ENCODE measurements at regions not wholly inside any gene's neighbourhood (a gene's known extent, or its start where the extent isn't known, plus 50 kb on each side); places are given as distances from the start of the nearest gene placed in this dataset.
"Not testable (repeated sequence)": the region's sequence is repeated elsewhere in the genome, so short reads cannot be mapped to it uniquely, and the experiment has no call there.

DNA sequence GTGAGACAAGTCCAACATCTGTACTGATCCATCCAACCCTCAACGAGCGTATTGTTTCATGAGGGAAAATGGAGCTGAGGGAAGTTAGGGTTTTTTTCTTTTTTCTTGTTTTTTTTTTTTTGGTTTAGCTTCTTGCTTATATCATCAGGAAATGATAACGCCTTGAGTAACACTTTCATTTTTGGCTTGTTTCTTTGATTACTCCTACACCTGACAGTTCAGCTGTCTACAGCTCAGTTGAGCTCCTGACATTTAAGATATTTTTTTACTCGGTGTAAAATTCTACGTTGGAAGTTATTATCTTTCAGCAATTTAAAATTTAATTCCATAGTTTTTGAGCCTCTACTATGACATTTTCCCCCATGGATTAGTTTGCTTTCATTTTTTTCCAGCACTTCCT lies 691.0 kb upstream of the HTR2C start:
- DNase-seq = no peak

DNA sequence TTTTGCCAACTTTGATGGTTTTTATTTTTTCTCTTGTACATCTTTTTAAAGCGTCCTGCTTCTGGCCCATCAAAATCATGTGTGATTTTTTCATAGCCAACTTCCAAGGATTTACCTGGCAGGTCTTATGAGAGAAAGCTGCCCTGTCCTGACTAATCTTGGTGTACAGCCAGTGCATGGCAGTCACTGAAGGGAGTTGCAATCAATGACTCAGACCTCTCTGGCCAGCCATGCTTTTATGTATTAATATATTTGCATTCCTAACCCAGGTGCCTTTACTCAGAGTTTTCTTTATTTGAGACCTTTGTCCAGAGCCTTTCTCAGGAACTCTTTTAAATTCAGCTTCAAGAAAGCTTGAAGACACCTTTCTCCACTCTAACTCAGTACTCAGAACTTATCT lies 691.5 kb upstream of the HTR2C start:
- DNase-seq = no peak

- DNase-seq = no peak
Measured at GRCh38 chrX:113873056-113873455, 710.8 kb upstream of the HTR2C start.

DNA sequence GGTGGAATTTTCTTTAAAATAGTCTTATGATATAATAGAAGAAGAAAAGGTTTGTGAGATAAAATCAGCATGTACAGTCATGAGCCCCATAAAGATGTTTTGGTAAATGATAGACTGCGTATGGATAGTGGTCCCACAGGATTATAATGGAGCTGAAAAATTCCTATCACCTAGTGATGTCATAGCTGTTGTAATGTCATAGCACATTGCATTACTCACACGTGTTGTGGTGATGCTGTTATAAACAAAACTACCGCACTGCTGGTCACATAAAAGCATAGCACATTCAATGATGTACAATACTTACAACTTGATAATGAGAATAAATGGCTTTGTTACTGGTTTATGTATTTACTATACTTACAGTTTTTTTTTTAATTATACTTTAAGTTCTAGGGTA lies 715.2 kb upstream of the HTR2C start:
- DNase-seq = no peak

DNA sequence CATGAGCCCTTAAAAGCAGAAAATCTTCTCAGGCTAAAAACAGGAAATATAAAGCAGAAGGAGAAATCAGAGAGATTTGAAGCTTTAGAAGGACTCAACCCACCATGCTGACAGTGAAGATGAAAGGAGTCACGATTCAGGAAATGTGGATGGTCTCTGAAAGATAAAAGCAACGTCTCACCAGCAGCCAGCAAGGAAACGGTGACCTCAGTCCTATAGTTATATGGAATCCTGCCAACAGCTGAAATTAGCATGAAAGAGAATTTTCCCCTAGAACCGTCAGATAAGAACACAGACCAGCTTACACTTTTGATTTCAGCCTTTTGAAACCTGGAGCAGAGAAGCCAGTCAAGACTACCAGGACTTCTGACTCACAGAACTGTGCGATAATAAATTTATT lies 715.7 kb upstream of the HTR2C start:
- DNase-seq = no peak

DNA sequence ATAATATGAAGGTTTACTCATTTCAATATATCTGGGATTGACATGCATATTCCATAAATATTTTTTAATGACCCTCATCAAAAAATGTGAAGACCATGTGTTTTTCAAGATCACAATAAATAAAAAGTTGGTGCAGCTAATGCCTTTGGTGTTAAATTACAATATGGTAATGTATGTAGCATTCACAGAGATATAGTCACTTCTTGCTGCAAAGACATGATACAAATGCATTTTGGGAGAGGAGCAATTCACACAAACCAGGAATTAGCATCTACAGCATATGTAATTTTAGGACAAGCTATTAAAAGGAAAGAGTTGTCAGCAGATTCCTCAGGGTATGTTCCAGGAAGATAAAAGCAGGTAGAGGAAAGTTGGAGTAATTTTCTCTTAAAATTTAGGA lies 734.5 kb upstream of the HTR2C start:
- no peak for DNase-seq

DNA sequence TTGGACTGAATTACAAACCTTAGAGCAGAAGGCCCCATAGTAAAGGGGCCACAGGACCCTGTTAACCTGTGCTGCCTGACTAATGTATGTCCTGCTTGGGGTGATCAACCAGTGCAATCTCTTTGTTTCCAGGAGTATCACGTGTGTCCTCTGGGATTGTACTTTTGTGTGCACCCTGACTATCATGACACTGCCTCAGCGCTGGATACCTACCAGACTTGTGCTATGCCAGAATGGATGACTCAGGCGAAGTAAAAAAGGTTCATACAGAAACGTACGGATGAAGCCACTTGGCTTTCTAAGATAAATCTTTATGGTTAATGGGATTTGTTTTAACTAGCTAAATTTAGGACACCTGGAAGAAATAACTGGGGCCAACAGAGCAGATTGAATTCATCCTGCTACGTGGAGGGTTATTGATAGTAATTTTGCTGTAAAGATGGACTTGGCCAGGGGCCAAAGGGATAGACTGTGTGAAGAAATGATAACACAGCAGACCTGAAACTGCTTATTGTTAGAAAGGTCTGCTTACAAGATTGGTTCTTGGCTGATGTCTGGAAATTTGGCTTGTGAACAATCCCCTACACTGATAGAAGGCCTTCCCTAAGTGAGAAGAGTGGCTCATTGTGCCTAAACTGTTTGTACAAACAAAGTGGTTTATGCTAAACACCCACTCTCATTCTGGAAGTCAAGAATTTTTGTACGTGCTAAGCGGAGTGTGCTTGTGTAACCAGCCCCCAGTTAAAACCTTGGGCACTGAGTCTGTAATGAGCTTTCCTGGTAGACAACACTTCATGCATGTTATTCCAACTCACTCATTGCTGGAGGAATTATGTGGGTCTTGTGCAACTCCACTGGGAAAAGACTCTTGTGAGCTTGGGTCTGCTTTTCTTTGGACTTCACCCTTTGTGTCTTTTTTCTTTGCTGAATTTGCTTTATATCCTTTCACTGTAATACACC lies 750.5 kb upstream of the HTR2C start:
- DNase-seq = no peak

GRCh38 chrX:113828470-113828869 lies 755.4 kb upstream of the HTR2C start:
- DNase-seq = no peak

DNA sequence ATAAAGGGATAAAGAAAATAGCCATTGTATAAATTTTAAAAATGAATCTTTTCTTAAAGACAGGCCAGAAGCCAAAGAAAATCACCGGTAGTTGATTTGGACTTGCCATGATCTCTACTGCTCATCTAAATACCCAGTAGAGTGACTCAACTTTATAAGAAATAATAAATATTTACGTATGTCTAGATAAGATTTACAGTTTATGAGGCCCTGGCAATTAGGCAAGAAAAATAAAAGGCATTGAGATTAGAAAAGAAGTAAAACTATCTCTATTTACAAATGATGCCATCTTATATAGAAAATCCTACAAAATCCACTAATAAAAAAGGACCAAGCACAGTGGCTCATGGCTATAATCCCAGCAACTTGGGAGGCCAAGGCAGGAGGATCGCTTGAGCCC lies 765.5 kb upstream of the HTR2C start:
- no peak for DNase-seq

GRCh38 chrX:113804819-113805218 lies 779.1 kb upstream of the HTR2C start:
- no peak for DNase-seq

DNA sequence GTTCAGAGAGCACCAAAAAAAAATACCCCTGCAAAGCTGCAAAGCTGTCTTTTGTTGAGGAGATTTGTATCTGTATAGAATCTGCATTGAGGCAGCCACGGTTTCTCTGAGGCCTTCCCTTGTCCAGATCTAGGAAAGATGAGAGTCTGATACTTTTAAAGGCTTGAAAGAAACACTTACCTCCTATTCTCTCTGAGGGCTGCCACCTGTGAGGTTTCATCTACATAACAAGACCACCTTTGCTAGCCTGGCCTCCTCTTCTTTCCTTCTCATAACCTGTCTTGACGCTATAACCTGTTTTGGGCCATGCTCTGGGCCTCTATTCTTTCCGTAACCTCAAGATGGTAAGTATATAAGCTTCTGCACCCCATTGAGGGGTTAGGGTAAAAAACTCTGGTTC lies 779.6 kb upstream of the HTR2C start:
- DNase-seq = no peak

DNA sequence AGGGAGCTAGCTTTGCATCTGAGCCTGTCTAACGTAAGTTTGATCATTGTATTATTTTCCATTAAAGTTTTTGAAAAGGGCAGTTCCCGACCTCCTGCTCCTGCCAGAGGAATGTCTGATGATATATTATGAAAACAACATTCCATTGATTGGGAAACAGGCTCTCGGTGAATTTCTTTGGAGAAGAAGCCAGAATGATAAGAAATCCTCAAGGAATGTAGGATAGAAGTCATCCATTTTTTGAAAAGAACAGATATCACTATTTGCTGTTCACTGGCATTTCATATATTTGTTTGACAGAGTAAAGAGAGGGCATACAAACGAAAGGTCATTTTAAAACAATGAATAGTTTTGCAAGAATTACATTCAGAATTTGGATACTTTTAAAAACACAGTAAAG lies 781.0 kb upstream of the HTR2C start:
- no peak for DNase-seq

DNA sequence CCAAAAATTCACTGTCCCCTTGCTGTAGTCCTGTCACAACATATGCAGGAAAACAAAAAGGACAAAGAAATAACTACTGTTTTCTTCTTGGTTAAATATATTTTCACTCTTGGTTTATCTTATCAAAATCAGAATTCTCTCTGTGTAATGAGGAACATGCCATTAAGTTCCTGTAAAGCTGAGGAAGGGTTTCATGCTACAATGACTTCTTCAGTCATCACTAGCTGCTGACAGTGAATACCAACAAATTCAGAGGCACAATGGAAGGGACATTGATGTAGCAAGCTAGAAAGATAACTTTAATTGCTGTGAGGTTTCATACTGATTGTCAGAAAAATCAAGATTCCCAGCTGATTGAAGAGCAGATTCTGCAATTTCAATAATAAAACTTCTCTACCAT lies 782.9 kb upstream of the HTR2C start:
- DNase-seq = no peak

DNA sequence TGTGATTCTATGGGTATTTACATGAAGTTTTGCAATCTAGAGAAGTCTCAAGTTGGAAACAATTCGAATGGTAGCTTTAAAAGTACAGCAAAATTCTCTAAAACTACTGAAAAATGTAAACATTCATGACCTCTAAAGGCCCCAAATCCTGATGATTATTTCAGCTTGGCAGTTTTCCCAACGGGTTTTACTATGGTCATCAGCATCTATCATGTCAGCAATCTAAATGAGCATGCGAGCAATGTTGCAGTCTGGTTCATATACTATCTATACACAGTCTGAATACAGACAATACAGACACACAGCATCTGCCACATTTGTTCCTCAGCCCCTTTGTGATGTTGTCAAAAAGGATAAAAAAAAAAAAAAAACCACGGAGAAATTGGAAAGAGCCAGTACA lies 790.3 kb upstream of the HTR2C start:
- no peak for DNase-seq

DNA sequence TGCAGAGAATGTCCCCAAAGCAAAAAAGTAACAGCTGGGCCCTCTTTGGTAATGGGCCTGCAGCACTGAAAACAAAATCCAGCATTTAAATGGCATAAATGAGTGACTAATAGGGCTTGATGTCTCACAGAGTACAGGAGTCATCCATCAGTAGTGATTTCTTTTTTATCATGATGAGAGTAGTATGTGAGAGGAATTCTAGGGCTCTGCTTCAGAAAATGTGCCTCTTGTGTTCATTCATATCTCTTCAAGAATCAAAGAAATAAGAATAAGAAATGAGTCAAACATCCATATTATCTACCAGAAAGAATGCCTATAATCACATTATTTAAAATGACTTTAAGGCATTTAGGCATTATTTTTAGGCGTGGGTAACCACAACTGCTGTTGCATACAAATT lies 792.9 kb upstream of the HTR2C start:
- no peak for DNase-seq

GRCh38 chrX:113784754-113785153 lies 799.1 kb upstream of the HTR2C start:
- not testable (repeated sequence) for DNase-seq

- DNase-seq = no peak
Measured at GRCh38 chrX:113770806-113771205, 813.1 kb upstream of the HTR2C start.

- no peak for DNase-seq
Measured at GRCh38 chrX:113770071-113770470, 813.8 kb upstream of the HTR2C start.

GRCh38 chrX:113759422-113759821 lies 824.5 kb upstream of the HTR2C start:
- no peak for DNase-seq

- DNase-seq = no peak
Measured at GRCh38 chrX:113747274-113747973, 836.5 kb upstream of the HTR2C start.

DNA sequence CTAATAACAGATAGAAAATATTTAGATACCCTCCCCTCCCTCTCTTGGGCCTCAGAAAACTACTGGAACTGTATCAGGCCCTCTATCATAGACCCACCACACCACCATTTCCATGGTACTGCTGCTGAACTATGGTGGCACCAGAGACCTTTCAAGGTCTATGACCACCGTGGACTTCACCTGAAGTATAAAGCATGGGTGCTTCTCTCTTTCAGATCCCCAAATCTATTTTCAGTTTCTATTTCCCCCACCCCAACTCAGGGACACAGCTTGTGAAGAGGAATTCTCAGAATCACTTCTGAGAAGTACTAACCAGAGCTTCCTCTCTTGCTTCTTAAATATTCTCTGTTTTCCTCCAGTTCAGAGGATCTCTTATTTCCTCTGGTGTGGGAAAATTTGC lies 840.8 kb upstream of the HTR2C start:
- DNase-seq = no peak

- no peak for DNase-seq
Measured at GRCh38 chrX:113741744-113742143, 842.1 kb upstream of the HTR2C start.

DNA sequence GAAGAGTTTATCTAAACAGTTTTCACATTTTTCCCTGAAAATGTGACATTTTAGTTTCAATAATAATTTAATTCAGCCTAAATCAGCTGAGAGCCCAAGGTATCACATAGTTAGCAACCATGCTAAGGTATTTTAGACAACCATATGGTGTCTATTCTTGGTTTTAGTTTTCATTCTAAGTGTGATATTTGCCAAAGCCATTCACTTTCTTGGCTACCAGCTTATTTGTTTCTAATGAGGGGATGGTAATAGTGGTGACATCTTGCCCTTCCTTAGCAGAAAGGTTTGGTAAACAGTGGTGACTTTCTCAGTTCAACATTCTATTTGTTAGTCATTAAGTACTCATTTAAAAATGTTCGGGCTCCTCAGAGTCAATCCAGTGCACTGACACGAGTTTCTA lies 854.9 kb upstream of the HTR2C start:
- DNase-seq = no peak

DNA sequence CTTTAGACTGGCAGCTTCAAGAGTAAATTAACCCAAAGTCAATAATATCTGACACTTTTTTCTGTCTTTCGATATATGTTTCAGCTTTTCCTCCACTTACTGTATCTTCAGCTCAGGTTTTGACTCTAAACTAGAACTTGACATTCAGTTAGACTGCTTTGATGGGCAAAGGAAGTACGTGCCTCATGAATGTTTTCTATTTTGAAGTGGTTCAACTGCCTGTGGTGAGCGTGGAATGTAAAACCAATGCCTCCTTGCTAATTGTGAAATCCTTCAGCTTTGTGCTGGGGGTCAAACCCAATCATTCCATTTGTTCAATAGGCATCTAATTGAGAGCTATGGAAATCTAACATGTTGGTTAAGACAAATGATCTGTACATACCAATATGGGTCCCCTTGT lies 857.0 kb upstream of the HTR2C start:
- no peak for DNase-seq
